K562 (cell line): ENCODE measurements at regions not wholly inside any gene's neighbourhood (a gene's known extent, or its start where the extent isn't known, plus 50 kb on each side); places are given as distances from the start of the nearest gene placed in this dataset.

Experiments
- BDP1 ChIP-seq: IDR thresholded peaks from 3 replicates; pipeline ENCODE4 v1.6.1; 2011; ENCODE audit not compliant: insufficient read length, insufficient read depth
- CHD4 ChIP-seq: fragments of 200-600 bp; sonication (generic); IDR thresholded peaks from 3 replicates; pipeline ENCODE4 v1.6.1; 2012; ENCODE audit warnings: low read depth, mild to moderate bottlenecking, mixed read lengths, low read length, inconsistent platforms; ENCODE audit not compliant: insufficient read depth, insufficient replicate concordance, poor library complexity, severe bottlenecking
- HMBOX1 ChIP-seq: sonication (generic); IDR thresholded peaks from 2 replicates; pipeline ENCODE4 v1.6.1; 2016
- HMG20A ChIP-seq: fragments of 450-650 bp; formaldehyde crosslinking; conservative IDR thresholded peaks from 2 replicates; pipeline ENCODE4 v1.4.0; 2020; ENCODE audit warnings: mild to moderate bottlenecking, mixed read lengths
- MAFF ChIP-seq: IDR thresholded peaks from 2 replicates; pipeline ENCODE4 v1.6.1; 2012; ENCODE audit warnings: low read length, improper control_type of control experiment
- NCOA1 ChIP-seq: fragments of 450-650 bp; IDR thresholded peaks from 2 replicates; pipeline ENCODE4 v1.6.1; 2016; ENCODE audit warnings: low read depth
- POU5F1 ChIP-seq: fragments of 150-350 bp; IDR thresholded peaks from 2 replicates; pipeline ENCODE4 v1.6.1; 2014; ENCODE audit warnings: borderline replicate concordance, low read length, low read depth, mild to moderate bottlenecking; ENCODE audit not compliant: partially characterized antibody
- REST ChIP-seq, 2 experiments: fragments of 450-650 bp; formaldehyde crosslinking in 1 of 2; IDR thresholded peaks; 2 replicates each; pipeline versions ENCODE4 v1.4.0 to v1.6.1; 2014 to 2020; ENCODE audit warnings: mild to moderate bottlenecking in 2 of 2, borderline replicate concordance in 1 of 2, low read depth in 1 of 2
- SAFB ChIP-seq: fragments of 200-400 bp; formaldehyde crosslinking; IDR thresholded peaks from 2 replicates; pipeline ENCODE4 v1.6.1; 2017; ENCODE audit warnings: low read depth, low read length, borderline replicate concordance
- SAP30 ChIP-seq: fragments of 200-600 bp; sonication (generic); IDR thresholded peaks from 2 replicates; pipeline ENCODE4 v1.6.1; 2012; ENCODE audit warnings: borderline replicate concordance, low read depth, mild to moderate bottlenecking, moderate library complexity, low read length, control low read depth, inconsistent platforms; ENCODE audit not compliant: insufficient read depth, poor library complexity, severe bottlenecking
- ZFP91 ChIP-seq: sonication (generic); formaldehyde crosslinking; IDR thresholded peaks from 2 replicates; pipeline ENCODE4 v1.8.0; 2022; ENCODE audit warnings: mild to moderate bottlenecking, missing genetic modification reagents
- ZNF263 ChIP-seq: sonication (generic); formaldehyde crosslinking; IDR thresholded peaks from 2 replicates; pipeline ENCODE4 v1.8.0; 2022; ENCODE audit warnings: mild to moderate bottlenecking, missing genetic modification reagents, borderline replicate concordance
- ZNF282 ChIP-seq: sonication (generic); formaldehyde crosslinking; IDR thresholded peaks from 2 replicates; pipeline ENCODE4 v1.8.1; 2023; ENCODE audit warnings: missing genetic modification reagents
- ZNF316 ChIP-seq: fragments of 450-650 bp; IDR thresholded peaks from 2 replicates; pipeline ENCODE4 v1.6.1; 2016
- ZNF431 ChIP-seq: sonication (generic); formaldehyde crosslinking; IDR thresholded peaks from 2 replicates; pipeline ENCODE4 v1.8.0; 2022; ENCODE audit warnings: mild to moderate bottlenecking, missing genetic modification reagents
- ZNF75A ChIP-seq: fragments of 450-650 bp; formaldehyde crosslinking; IDR thresholded peaks from 2 replicates; pipeline ENCODE4 v1.4.0; 2020; ENCODE audit warnings: mild to moderate bottlenecking

- TF ChIP-seq REST (IDR thresholded peaks at IDR 0.05; ENCODE audit: borderline replicate concordance), result no peak
- TF ChIP-seq REST (CRISPR knock-in tag; IDR thresholded peaks at IDR 0.05; ENCODE audit: low read depth), result no peak
- TF ChIP-seq HMBOX1, result no peak
- no peak for TF ChIP-seq BDP1
- no peak for TF ChIP-seq MAFF
- no peak for TF ChIP-seq HMG20A (CRISPR knock-in tag)
- no peak for TF ChIP-seq ZNF75A (CRISPR knock-in tag)
- TF ChIP-seq ZFP91 (CRISPR knock-in tag), result no peak
- TF ChIP-seq ZNF431 (CRISPR knock-in tag), result no peak
- TF ChIP-seq ZNF282, result no peak
- TF ChIP-seq NCOA1, result no peak
- no peak for TF ChIP-seq POU5F1
- TF ChIP-seq ZNF316, result no peak
- no peak for TF ChIP-seq CHD4
- TF ChIP-seq ZNF263 (CRISPR knock-in tag), result no peak
- TF ChIP-seq SAFB, result no peak
- no peak for TF ChIP-seq SAP30
Measured at GRCh38 chr15:31157644-31158069, 56.1 kb upstream of the TRPM1 start (continued).
